ENCODE measurements at regions not wholly inside any gene's neighbourhood (a gene's known extent, or its start where the extent isn't known, plus 50 kb on each side); places are given as distances from the start of the nearest gene placed in this dataset.
A peak's percentile ranks its signal among the peaks of the same experiment; 100 is the strongest.

- peak overlapping the region; percentile 55 for H3K4me3 ChIP-seq (ENCODE audit: low read depth, low read length, poor library complexity, severe bottlenecking)
- H3K27ac ChIP-seq (ENCODE audit: low read depth, low read length, poor library complexity, severe bottlenecking), result peak overlapping the region; percentile 83
- ChIA-PET POLR2A (ENCODE audit: low non-redundant PET) (no interaction called here), CTCF (no interaction called here)
- H3K36me3 ChIP-seq (ENCODE audit: insufficient read depth, low read length, poor library complexity, severe bottlenecking), result no peaks in the 10 kb centered on the region
- BruUV-seq (replicated peaks), result no TSS peak
- H3K9me3 ChIP-seq (ENCODE audit: low read depth, low read length, poor library complexity, severe bottlenecking), result no peaks in the 10 kb centered on the region
- peaks cover 28% of the 10 kb centered on the region for H3K4me1 ChIP-seq (ENCODE audit: insufficient read depth, low read length, poor library complexity, severe bottlenecking)
- peaks cover 6% of the 10 kb centered on the region for H3K27me3 ChIP-seq (replicated peaks; ENCODE audit: insufficient read depth, low read depth, low read length, poor library complexity)
- intact Hi-C loops (cut with micrococcal nuclease; ENCODE audit: unreplicated experiment), result loop anchor here (10.0 kb wide), 1 partner anchor 507 kb away; no protein-coding TSS in a partner anchor
- TF ChIP-seq CTCF (conservative IDR thresholded peaks at IDR 0.05; ENCODE audit: low read depth, low read length) (no peak), EZH2 (IDR thresholded peaks at IDR 0.05; ENCODE audit: borderline replicate concordance, low read depth, low read length, poor library complexity, severe bottlenecking) (no peak)
- no peak for DNase-seq (ENCODE audit: low spot score)
Observed at GRCh38 chr7:25858200-25858524, 293.8 kb upstream of the NFE2L3 start.

- no peaks in the 10 kb centered on the region for H3K36me3 ChIP-seq (ENCODE audit: insufficient read depth, low read length, poor library complexity, severe bottlenecking)
- CTCF ChIA-PET, result no interaction called here
- no peak for DNase-seq (ENCODE audit: low spot score)
- peaks cover 28% of the 10 kb centered on the region for H3K4me1 ChIP-seq (ENCODE audit: insufficient read depth, low read length, poor library complexity, severe bottlenecking)
- H3K27me3 ChIP-seq (replicated peaks; ENCODE audit: insufficient read depth, low read depth, low read length, poor library complexity), result peaks cover 8% of the 10 kb centered on the region
- TF ChIP-seq CTCF (conservative IDR thresholded peaks at IDR 0.05; ENCODE audit: low read depth, low read length) (no peak), EZH2 (IDR thresholded peaks at IDR 0.05; ENCODE audit: borderline replicate concordance, low read depth, low read length, poor library complexity, severe bottlenecking) (no peak)
- intact Hi-C loops (cut with micrococcal nuclease; ENCODE audit: unreplicated experiment), result loop anchor here (10.0 kb wide), 1 partner anchor 506 kb away; no protein-coding TSS in a partner anchor
- H3K4me3 ChIP-seq (ENCODE audit: low read depth, low read length, poor library complexity, severe bottlenecking), result no peak overlapping the region
- POLR2A ChIA-PET (ENCODE audit: low non-redundant PET), result no interaction called here
- no peaks in the 10 kb centered on the region for H3K9me3 ChIP-seq (ENCODE audit: low read depth, low read length, poor library complexity, severe bottlenecking)
- BruUV-seq (replicated peaks), result no TSS peak
- H3K27ac ChIP-seq (ENCODE audit: low read depth, low read length, poor library complexity, severe bottlenecking), result no peak overlapping the region
Observed at GRCh38 chr7:25858525-25859411, 293.2 kb upstream of the NFE2L3 start.

- BruUV-seq (replicated peaks), result no TSS peak
- no peaks in the 10 kb centered on the region for H3K9me3 ChIP-seq (ENCODE audit: low read depth, low read length, poor library complexity, severe bottlenecking)
- H3K4me1 ChIP-seq (ENCODE audit: insufficient read depth, low read length, poor library complexity, severe bottlenecking), result peaks cover 28% of the 10 kb centered on the region
- POLR2A ChIA-PET (ENCODE audit: low non-redundant PET), result no interaction called here
- TF ChIP-seq EZH2 (IDR thresholded peaks at IDR 0.05; ENCODE audit: borderline replicate concordance, low read depth, low read length, poor library complexity, severe bottlenecking), result no peak
- no peak for TF ChIP-seq CTCF (conservative IDR thresholded peaks at IDR 0.05; ENCODE audit: low read depth, low read length)
- intact Hi-C loops (cut with micrococcal nuclease; ENCODE audit: unreplicated experiment), result loop anchor here (10.0 kb wide), 1 partner anchor 505 kb away; no protein-coding TSS in a partner anchor
- H3K36me3 ChIP-seq (ENCODE audit: insufficient read depth, low read length, poor library complexity, severe bottlenecking), result no peaks in the 10 kb centered on the region
- no peak for DNase-seq (ENCODE audit: low spot score)
- H3K27me3 ChIP-seq (replicated peaks; ENCODE audit: insufficient read depth, low read depth, low read length, poor library complexity), result peaks cover 17% of the 10 kb centered on the region
- CTCF ChIA-PET, result no interaction called here
- no peak overlapping the region for H3K27ac ChIP-seq (ENCODE audit: low read depth, low read length, poor library complexity, severe bottlenecking)
- H3K4me3 ChIP-seq (ENCODE audit: low read depth, low read length, poor library complexity, severe bottlenecking), result no peak overlapping the region
Observed at GRCh38 chr7:25859412-25860274, 292.4 kb upstream of the NFE2L3 start.
